ENCODE measurements at regions not wholly inside any gene's neighbourhood (a gene's known extent, or its start where the extent isn't known, plus 50 kb on each side); places are given as distances from the start of the nearest gene placed in this dataset.
"Not testable (repeated sequence)": the region's sequence is repeated elsewhere in the genome, so short reads cannot be mapped to it uniquely, and the experiment has no call there.

DNA sequence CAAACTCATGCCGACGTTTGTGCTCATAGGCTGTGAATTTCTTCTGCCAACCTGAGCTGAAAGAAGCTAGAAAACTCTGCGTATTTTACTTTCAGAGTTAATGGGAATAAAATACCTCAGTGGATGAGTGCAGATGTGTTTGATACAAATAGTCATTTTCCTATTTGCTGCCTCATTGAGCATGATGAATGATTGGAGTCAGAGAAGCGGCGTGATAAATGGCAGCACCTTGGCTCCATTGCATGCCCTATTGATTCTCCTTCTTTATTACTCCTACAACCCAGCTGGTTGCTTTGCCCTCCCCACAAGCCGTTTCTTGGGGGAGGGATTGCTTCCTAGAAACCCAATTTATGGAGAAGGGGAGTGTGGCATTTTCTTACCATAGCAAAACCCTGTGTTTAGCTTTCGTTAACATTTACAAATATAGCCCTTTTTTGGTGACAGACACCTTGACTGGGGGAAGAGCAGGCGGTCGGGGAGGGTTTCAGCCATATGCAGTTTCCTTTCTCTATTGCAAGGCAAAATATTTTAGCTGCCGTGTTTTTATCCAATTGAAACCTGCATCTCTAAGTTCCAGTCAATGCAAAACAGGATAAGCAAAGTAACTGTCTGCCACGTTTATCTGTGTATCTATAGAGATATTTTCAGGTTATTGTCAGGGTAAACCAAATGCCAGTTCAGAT is 93.1 kb upstream of the TBCA start:
- DNase-seq (ENCODE audit: low read depth in 2 of 2), result no peak

DNA sequence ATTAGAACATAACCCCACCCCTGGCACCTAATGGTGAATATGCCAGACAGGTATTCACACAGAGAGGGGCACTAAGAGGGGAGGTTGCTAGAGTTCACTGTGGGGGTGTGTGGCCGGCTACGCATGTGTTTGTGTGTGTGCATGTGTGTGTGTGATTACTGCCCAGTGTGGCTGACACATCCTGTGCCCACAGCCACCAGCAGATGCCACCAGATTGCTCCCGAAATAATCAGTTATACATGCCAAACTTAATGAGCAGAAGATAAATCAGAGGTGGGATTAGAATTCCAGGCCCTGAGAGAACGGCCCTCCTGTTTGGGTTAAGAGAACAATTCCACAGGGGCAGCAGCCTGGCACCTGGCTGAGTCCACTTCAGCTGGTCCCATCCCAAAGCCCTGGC is 91.8 kb upstream of the TBCA start:
- no peak for DNase-seq (ENCODE audit: low read depth in 2 of 2)

DNA sequence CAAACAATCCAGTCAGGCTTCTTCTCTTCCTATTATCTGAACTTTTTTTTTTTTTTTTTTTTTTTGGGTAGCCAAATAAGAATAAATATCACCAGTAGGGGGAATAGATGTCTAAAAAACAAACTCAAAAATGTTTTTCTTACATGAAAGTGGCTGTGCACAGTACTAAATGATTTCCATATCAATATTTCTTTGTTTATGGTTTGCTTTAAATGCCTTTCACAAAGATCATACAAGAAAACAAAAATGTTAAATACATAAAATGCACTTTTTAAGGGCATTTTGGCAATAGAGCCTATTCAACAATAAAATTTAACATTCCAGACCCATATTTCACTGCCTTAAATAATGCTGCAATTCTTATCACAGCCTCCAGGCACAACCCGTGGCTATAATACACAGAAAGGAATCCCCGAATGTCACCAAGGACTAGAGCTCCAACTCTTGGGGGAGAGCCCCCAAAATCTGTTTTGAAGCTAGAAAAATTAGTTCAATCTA is 91.1 kb upstream of the TBCA start:
- DNase-seq (ENCODE audit: low read depth in 2 of 2), result no peak

DNA sequence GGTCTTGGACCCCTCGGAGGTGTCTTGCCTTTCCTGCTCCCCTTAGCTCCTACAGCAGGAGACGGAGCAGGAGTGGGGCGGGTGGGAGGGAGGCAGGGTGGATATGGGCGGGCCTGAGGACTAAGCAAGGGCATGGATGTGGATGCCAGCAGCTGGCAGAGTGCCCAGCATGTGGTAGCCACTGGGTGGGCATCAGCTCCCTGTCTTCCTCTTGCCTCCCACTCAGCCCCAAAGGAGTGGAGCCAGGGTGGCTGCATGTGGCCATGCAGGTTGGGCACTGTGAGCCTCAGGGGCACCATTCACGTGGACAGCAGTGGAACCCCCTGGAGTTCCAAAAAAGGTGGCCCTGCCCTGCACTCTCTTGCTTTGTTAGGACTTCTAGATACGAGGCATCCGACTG is 90.1 kb upstream of the TBCA start:
- no peak for DNase-seq (ENCODE audit: low read depth in 2 of 2)

DNA sequence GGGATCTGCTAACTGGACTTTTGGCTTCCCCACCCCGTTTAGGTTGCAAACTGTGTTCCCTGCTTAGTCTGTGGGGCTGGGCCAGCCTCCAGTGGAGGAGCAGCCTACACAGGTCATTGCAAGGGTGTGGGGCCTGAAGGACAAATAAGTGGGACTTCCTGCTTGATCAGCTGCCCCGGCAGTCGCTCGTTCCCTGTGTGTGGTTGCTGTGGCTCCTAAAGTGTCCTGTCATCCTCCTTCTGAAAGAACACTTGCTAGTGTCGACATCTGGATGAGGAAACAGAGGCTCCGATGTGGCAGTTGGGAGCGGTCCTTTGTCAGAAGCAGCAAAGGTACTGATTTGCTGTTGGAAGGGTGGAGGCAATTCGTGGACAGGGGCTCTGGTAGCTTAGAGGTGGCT is 88.9 kb upstream of the TBCA start:
- no peak for DNase-seq (ENCODE audit: low read depth in 2 of 2)

DNA sequence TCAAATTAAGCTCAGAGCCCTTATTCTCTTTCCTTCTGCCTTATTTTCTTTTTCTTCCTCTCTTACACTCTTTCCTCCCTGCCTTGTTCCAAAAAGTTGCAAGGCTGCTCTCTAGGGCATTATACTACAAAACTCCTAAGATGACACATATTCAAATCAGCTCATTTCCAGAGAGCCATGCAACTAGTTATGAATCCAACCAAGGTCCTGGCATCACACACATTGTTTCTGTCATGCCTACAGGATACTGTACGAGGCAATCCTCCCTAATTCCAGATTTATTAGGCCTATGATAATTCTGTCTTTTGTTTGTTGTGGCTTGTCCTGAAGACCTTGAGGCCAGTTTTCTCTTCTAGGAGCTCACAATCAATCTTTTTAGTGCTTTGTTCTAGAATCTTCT is 87.0 kb upstream of the TBCA start:
- no peak for DNase-seq (ENCODE audit: low read depth in 2 of 2)

DNA sequence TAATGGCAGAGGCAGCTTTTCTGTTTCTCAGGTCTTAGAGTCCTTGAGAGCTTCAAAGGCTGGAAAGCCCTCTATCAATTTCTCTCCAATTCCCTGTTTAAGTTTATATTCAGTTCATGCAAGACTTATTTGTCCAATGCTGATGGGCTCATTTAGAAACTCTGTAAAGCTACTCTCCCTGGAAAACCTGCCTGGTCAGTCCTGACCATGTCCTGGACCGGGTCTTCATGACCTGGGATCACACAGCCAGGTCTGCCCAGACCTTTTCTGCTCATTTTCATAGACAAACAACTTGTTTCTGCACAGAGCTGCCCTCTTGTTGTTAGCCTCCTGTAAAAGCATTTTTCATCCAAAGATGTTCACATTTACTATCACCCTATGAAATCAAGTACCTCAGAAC is 85.4 kb upstream of the TBCA start:
- no peak for DNase-seq (ENCODE audit: low read depth in 2 of 2)

DNA sequence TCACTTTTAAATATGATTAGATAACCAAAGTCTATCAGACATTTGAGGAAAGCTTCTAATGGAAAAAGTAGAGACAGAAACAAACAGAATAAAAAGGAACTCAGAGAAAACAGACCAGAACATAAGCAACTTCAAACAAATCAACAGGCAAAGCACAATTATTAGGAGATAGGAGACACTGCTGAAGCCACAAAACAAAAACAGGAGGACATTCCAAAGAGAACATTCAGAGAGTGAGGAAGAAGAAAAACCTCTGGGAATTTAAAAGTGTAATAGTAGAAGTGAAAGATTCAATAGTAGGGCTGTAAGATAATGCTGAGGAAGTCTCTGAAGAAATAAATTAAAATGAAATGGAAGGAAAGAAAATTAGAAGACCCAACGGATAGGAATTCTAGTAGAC is 83.2 kb upstream of the TBCA start:
- no peak for DNase-seq (ENCODE audit: low read depth in 2 of 2)

DNA sequence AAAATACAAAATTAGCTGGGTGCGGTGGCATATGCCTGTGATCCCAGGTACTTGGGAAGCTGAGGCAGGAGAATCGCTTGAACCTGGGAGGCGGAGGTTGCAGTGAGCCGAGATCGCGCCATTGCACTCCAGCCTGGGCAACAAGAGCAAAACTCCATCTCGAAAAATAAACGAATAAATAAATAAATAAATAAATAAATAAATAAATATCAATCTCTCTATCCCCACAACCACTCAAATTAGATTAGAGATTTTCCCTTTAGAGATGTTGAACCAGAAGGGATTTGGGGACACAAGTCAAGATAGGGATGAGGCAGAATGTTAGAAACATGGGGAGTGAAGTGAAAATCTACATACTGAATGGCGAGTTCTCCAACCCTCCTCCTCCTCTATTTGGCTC is 82.5 kb upstream of the TBCA start:
- DNase-seq (ENCODE audit: low read depth in 2 of 2), result not testable (repeated sequence)

DNA sequence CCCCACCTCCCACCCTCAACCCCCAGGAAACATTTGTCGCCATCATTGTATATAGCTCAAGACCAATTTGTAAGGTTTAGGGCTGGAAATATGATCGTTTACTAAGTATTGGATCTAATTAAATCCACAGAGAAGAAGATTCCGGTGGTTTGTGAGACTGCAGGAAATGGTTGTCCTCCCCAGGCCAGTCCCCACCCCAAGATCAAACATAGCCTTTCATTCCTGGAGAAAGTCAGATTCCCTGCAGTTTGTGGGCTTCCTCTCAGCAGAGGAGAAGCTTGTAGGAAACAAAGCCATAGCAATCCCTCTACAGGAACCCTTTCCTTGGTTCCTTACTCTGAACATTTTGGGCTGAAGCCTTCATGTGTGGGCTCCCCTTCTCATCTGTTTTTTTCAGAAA is 79.2 kb upstream of the TBCA start:
- no peak for DNase-seq (ENCODE audit: low read depth in 2 of 2)

DNA sequence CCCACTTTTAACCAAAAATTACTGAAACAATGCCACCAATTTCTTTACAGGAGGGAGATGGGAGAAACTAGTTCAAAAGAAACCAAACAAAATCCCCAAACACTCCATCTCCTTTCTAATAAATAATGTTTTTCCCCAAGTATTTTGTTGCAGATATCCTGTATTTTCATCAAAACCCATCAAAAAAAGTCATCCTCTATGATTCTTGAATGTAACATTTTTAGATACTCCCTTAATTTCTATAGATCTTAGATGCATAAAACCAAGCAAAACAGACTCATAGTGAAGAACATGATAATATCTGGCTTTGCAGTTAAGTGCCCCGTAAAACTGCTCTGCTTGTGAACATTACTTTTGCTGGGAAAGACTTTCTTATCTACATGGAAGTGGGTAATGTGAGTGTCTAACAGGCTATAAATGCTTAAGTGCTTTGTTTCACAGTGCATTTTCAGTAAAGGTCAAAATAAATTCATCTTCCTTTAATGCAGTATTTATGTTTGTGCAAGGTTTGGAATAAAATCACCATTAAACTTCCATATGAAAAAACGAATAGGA is 77.3 kb upstream of the TBCA start:
- DNase-seq (ENCODE audit: low read depth in 2 of 2), result no peak

DNA sequence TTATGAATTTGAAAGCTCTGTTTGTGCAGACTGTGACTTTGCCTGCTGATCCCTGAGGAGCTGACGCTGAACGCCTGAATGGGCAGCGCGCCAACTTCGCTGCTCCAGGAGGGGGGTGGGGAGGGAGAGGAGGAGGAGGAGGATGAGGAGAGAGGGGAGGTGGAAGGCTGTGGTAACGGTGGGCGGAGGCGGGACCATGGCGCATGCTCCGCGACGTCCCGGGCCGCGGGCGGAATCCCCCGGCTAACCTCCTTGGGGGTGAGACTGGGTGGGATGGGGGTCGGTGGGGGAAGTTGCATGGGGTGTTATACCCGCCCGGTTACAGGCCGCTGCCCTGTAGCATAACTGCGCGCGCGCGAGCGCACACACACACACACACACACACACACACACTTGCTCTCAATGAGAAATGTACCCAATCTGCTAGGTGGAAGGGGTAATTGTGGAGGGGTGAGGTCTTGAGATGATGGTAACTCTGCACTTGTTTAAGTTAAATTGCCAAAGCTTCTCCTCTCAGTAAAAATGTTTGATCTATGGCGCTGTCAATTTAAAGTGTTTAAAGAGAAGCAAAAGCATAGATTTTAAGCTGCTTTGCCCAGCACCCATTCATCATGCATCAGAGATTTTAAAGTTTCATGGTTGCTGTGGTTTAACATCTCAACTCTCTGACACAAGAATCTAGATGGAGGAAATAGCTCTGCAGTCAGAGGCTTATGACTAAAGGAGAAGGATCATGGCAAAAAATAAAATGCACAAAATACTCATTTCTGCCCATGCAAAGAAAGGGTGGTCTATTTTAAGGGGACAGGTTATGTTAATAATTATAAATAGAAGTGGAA is 76.6 kb upstream of the TBCA start:
- DNase-seq (ENCODE audit: low read depth in 2 of 2), result no peak

DNA sequence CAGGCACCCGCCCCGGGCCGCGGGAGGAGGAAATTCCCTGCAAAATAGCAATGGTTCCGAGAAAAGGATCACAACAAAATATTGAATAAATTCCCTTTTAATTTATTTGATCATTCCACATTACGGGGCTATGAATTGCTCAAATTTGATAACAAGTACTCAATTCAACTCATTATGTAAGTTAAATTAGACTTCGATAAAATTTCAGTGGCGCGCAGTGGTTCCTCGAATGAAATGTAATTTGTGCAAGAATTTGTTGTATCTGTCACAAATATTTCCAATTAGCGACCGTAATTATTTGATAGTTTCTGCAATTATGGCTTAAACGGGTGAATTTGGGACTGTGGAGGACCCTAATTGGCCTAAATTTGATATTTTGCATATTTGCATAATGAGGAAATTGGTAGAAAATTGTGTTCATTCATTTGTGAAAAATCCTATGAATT is 76.0 kb upstream of the TBCA start:
- no peak for DNase-seq (ENCODE audit: low read depth in 2 of 2)

DNA sequence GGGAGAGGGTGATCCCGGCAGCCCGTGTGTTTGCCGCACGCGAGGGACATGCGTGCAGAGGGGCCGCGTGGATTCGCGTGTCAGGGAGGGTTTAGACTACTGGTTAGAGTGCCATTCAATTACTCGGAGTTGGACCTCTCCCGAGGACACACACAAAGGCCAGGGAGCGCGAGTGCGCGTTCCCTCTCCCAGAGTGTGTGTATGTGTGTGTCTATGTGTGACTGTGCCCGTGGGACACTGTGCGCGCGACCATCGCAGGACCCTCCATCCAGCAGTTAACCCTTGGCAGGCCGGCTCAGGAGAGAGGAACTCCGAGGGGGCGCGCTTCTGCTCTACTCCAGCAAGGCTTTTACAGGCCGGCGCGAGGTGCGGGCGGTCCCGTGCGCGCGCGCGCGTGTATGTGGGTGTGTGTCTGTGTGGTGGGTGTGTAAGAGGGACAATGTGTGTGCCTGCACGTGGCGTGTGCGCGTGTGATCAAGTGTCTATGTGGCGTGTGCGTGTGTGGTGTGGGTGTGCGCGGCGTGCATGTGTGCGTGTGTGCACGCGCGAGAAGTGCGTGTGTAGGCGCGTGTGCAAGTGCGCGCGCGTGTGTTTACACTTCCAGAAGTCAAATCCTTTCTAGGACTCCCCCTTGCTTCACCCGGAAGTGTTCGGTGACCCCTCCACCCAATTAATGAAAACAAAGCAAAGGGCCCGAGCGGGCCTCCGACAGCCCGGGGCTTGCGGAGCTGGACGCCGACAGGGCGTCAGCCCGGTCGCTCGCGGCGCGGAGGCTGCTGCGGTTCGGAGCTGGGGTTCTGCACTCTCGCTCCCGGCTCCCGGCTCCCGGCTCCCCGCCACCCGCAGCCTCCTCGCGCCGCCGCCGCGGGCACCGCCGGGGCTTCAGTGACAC is 75.3 kb upstream of the TBCA start:
- DNase-seq (ENCODE audit: low read depth in 2 of 2), result no peak

DNA sequence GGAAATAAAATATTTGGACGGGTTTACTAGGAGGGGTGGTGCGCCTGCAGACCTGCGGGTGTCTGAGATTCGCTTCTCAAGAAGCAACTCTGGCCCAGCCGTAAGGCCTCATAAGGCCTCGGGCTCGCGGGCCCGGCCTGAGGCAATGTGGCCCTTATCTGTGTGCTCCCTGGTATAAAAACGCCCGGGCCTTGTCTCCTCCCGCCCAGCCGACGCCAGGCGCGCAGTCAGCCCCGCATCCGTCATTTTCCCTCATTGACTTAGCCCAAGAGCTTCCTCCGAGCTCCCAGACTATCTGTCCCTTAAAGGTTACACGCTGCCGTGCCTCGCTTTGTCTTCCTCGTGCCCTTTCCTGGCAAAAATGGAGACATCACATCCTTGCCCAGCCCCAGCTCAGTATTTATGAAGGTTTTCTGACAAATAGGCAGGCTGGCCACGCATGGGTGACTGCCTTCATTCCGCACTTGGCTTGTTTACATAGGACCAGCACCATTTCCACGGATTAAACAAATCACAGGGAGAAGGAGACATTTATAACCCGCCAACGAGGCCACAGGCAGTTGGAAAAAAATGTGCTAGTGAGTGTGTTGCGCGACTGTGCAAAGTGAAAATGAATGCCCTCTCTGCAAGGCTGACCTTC is 74.5 kb upstream of the TBCA start:
- no peak for DNase-seq (ENCODE audit: low read depth in 2 of 2)

DNA sequence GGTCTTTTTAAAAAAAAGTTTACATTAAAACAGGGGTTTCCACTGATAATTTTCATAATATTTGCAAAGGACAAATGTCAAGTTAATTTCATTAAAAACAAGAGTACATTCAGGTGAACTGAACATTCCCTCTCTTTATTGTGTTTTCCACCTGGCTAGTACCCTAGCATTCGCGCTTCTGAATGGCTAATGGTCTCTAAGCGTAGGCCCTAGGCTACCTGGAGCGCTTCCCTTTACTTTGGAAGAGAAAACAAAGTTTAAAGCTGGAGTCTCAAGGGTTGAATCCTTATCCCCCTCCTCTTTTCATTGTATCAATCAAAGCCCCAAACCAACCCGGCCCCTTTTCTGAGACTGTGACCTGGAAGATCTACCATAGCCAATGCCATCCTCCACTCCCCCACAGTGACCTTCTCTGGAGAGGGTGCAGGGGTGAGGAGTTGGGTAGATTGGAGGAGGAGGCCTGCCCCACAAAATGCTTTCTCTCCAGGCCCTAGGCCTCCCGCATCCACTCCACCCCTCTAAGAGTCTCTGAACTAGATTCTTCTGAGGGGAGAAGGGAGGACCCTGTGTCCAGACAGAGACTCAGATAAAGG is 73.3 kb upstream of the TBCA start:
- DNase-seq (ENCODE audit: low read depth in 2 of 2), result no peak

DNA sequence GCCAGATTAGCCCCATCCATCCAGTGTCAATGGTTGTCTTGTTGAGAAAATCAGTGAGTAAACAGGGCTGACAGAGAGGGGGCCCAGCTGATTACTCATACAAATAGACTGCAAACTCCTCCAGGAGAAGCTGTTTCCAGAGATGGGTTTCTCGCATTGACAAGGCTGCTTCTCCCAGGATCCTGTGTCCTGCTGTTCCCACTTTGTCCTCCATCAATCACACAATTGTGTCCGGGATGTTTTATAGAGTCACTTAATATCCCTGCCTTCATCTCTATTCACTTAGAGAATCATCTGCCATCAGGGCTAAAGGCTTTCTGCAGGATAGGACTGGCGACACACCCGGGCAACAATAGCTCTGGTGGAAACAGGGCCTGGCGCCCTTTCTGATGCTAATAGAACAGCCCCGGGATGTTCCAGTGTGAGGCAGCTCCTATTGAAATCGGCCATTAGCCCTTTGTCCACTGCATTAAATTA is 71.7 kb upstream of the TBCA start:
- DNase-seq (ENCODE audit: low read depth in 2 of 2), result no peak

DNA sequence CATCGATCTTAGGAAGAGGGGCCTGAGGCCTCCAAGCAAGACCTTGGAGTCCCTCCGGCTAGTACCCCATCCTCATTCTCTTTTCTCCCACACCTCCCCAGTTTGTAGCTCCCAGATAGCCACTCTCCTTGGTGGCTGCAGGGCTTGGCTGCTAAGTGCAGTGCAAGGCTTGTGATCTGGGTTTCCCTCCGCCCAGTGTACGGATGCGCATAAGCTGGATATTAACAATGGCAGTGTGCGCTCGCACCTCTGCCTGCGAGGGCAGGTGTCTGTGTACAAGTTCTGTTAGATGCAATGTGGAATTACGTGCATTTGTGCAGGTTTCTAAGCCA is 71.0 kb upstream of the TBCA start:
- DNase-seq (ENCODE audit: low read depth in 2 of 2), result no peak

DNA sequence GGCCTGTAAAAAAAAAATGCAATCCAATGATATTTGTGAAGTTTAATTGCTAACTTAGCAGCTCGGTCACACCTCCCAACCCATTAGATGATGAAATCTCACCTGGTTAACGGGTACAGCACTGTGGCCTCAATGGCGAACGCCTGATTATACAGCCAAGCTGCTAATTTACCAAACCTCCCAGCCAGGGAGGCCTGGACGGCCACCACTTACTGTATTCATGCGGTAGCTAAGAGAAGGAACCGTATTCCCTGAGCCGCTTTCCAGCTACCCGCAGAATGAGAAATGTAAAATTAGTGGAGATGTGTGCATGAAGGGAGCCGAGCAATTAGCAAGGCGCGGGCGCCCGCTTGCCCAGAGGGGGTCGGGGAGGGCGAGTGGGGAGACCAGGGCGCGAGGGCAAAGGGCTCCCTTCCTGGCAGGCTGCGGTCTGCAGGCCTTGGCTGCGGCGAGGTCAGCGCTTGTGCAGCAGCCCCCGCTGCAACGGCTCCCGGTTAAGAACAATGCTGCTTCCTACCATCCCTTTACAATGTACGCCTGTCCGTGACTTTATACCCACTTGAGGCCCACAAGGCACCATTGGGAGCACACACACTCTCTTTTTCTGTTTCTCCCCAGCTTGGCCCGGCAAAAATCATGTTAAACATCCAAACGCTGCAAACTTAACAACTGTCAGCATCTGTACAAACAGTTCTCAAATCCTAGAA is 70.4 kb upstream of the TBCA start:
- DNase-seq (ENCODE audit: low read depth in 2 of 2), result no peak

DNA sequence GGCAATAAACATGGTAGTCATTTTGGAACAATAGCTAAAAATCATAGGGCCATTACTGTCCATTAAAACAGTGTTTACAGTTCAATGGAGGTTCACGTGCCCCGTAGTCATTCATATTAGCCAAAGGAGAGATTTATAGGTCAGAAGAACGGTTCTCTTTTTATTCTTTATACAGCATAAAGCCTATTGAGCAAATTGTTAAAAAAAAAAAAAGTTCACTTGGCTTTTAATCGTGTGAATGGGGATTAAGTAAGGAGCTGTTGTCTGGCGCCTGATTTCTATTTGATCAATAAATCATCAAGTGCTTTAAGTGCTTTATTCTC is 69.1 kb upstream of the TBCA start:
- no peak for DNase-seq (ENCODE audit: low read depth in 2 of 2)
